HG02571 (cell line): ENCODE measurements at regions not wholly inside any gene's neighbourhood (a gene's known extent, or its start where the extent isn't known, plus 50 kb on each side); places are given as distances from the start of the nearest gene placed in this dataset.

Experiments
- ATAC-seq: cut with Tn5 transposase; IDR thresholded peaks from one replicate; pipeline ENCODE4 v1.9.1; 2021; ENCODE audit warnings: mild to moderate bottlenecking, moderate library complexity; ENCODE audit not compliant: unreplicated experiment

DNA sequence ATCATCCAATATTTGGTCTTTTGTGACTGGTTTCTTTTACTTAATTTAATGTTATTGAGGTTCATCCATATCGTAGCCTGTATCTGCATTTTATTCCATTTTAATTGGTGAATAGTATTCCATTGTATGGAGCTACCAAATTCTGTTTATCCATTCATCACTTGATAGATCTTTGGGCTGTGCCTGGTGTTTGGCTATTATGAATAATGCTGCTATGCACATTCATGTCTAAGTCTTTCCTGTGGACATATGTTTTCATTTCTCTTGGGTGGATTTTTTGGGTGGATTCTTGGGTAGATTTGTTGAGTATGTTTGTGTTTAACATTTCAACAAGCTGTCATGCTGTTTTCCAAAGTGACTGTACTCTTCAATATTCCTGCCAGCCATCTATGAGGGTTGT lies 52.5 kb upstream of the NEDD4L start:
- ATAC-seq: no peak

DNA sequence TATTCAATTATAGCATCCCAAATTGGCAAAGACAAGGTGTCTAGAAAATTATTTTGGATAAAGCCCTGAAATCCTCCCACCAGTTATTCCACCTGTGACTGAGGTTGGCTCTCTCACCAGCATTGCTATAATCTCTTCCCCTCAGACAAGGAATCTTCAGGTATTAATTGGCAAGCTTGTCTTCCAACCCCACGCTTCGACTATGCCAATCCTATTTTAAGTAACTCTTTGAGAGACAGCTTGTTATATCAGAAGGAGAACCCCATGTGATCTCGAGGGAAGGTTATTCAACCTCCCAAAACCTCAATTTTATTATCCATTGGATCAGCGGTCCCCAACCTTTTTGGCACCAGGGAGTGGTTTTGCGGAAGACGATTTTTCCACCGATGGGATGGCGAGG lies 54.5 kb upstream of the NEDD4L start:
- ATAC-seq: no peak

DNA sequence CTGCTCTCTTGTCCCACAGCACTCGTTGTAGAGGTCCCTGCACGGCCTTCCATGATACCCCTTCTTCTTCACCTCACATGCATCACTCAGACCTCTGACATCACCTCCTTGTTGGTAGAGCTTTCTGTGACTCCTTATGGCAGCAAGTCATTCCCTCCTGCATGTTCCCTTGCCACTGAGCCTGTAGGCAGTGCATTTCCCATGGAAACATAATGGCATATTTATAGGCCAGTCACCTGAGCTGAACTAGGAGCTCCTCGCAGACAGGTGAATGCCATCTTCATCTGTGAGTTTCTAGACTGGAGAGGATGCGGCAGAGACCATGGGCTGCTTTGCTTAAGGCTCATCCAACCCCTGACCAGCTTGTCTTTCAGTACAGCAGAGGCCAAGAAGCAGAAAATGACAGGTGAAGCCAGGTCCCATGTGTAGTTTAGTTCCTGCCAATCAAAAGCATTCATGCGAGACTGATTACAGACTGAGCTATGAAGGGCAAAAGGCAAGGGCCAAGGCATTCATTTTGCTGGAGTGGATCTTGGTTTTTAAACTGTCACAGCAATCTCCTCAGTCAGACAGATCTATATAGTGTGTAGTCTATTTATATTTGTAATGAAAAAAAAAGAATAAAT lies 59.4 kb upstream of the NEDD4L start:
- no peak for ATAC-seq

DNA sequence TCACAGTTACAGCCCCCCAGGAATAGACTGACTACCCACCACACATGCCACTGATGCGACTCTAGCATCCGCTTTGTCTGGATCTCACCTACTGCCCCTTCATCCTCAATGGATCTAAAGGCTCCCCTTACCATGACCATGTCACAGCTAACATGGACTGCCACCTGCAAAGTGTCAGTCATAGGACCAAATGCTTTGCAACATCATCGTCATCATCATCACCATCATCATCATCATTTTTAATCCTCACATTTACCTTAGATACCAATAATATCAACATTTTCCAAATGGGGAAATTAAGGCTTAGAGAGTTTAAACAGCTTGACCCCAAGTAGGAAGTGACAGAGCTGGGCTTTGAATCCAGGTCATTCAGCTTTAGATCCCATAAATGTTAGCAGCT lies 60.1 kb upstream of the NEDD4L start:
- no peak for ATAC-seq

DNA sequence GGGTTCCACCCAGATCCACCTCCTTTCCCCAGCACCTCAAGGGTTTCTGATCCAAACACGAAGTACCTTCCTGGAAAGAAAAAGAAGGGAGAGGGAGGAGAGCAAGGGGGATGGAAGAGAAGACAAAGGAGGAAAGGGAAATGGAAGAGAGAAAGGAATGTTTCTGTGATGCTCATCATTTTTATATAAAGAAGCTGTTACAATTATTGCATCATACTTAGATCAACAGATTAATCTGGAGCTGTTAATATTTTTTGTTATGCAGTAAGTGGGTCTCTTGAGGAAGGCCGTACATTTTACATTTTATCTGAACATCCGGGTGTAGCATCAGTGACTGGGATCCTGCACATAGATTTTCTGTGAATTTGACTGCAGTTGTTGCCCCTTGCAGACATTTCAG lies 60.6 kb upstream of the NEDD4L start:
- ATAC-seq: no peak

DNA sequence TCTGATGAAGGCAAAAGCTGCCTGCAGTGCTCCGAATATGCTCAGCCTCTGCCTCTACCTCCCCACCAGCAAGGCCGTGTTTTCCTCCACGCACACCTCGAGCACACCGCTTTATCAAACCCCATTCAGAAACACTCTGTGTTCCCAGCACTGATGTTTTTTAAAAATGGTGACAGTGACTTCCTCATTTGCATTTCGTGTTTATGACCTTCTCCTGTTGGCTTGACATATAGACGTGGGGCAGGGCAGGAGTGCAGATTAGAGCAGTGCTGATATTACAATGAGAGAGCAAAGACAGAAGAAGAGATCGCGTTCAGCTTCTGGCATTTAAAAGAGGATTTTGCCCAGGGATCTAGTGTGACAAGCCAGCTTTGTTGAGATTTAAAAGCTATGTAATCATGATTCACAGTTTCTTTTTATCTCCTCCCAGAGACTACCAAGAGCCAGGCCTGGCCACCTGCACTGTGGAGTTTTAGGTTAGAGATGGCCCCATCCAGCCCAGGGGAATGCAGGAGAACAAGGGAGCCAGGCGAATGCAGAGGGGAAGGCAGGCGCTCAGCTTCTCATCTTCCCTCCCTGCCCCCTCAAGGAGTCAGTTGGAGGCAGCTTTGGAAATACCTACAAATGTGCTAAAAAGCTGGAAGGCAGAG lies 61.5 kb upstream of the NEDD4L start:
- no peak for ATAC-seq

DNA sequence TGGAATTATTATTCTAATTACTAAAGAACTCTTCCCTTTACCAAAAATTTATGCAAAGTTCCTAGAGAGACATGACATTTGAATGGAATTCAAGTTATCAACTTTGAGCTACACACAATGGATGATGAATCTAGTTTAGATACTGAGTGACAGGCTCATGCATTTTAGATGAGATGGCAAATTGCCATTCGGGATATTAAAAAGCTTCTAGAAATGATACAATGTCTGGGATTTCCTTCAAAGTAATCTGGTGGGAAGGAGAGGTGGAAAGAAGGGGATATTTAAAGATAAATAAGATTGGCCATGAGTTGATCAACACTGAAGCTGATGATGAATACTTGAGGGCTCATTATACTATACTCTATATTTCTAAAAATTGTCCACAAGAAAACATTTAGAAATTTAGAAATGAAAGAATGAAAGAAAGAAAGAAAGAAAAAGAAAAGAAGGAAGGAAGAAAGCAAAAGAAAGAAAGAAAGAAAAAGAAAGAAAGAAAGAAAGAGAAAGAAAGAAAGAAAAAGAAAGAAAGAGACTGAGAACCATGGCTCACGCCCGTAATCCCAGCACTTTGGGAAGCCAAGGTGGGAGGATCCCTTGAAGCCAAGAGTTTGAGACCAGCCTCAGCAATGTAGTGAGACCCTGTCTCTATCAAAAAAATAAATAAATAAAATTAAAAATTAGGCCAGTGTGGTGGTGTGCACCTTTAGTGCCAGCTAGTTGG lies 62.6 kb upstream of the NEDD4L start:
- ATAC-seq: no peak

DNA sequence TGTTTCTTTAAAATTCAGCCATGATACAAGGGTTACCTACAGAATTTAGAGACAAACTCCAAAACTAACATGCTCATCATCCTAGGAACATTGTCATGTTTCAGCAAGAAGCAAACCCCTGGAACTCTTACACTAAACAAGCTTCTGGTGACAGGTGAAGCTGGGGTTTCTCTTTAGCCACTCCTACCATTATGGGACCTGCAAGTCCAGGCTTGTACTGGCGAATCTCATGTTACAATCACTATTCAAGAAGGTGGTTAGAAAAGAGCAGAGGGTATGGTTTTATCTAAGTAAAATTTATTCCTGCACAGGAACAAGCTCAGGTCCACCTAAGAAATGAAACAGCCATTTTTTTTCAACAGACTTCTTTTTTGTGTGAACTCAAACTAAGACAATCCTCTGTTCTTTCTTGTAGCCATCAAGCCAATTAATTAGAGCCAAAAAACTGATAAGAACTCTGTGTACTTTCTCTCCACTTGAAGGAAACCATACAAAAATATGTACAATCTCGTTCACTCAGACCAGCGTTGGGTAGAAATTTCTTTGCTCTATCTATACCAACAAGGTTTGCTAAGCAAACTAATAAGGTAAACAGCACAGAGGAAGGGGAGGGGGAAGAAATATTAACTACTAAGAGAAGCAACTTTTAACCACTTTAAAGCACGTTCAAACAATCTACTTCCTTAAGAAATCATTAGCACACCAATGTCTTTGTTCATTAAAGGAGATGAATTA lies 63.3 kb upstream of the NEDD4L start:
- ATAC-seq: no peak

DNA sequence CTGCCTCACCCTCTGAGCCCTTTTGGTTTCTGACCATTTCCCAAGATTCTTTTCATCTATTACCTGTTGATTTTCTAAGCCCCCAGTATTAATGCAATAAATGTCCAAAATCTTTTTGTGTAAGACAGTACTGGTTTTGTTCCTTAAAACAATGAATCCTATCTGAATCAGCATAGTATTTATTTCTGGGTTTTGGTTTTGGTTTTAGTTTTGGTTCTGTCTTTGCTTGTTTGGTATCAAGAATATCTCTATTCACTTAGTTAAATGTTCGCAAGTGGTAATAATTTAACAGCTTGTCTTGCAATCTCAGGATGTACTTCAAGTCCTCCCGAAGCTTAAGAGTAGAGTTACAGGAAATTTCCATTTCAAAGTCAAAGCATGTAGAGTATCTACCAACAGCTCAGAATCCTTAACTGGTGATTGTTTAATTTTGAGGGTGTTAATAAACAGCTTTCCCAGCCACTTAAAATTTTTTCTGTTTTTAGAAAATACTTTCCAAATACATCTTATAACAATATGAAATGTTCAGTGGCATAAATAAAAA lies 67.7 kb upstream of the NEDD4L start:
- no peak for ATAC-seq

DNA sequence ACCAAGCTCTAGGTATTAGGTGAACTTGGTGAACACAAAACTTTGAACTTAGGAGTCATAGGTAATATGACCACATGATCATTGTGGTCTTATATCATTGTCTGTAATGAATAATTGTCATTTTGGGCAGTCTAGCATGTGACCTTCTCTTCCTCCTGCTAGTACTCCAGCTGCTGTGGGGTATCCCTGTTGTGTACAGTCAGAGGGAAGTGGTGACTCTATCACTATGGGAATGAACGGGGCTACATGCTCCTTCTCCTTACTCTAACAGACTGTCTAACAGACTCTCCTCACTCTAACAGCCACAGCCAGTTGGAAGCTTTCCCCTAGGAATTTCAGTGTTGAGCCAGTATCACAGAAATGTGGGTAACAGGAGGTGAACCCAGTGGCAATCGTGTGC lies 68.2 kb upstream of the NEDD4L start:
- ATAC-seq: no peak

DNA sequence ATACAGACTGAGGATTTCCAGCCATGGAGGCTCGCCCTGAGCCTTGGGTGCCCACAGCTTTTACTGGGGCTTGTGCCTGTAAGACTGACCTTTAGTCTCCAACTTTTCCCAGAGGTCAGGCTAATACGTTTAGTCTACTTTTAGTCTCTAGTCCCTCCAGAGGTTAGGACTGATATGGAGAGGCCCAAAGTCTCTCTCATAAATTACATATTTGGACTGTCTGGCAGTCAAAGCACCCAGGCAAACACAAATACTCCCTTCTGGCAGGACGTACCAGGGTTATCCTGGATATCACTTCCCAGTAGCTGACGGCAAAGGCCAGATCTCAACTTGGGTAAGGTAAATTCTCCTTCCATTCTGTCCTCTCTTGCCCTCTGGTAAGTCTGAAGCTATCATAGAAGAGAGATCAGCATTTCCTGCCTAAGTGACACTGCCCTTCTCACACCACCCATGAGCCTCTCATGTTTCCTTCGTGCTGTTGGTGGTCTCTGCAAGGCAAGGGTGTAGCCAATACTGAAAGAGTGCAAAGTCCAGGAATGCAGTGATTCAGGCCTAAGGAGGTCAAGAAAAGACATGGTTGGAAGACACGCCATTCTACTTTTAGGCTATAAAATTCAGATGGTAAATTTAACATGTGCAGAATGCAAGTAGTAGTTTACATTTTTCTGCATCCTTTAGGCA lies 69.3 kb upstream of the NEDD4L start:
- no peak for ATAC-seq

DNA sequence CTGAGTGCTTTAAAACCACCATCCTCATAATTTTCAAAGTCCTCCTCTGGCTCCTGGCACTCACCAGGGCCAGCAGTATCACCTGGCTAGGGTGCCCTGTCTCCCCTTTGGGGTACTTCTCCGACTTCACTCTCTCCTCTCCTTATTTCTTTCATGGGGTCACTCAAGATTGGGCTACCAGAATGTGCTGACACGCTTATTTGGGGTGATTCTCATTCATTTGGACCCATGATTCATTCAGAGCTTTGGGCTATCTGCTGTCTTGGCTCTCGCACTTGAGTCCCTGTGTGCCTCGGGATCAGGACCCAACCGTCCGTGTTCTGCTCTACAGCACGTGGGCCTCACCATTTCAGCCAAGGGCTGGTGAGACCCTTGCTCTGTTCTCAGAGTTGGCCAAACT lies 70.1 kb upstream of the NEDD4L start:
- ATAC-seq: no peak

DNA sequence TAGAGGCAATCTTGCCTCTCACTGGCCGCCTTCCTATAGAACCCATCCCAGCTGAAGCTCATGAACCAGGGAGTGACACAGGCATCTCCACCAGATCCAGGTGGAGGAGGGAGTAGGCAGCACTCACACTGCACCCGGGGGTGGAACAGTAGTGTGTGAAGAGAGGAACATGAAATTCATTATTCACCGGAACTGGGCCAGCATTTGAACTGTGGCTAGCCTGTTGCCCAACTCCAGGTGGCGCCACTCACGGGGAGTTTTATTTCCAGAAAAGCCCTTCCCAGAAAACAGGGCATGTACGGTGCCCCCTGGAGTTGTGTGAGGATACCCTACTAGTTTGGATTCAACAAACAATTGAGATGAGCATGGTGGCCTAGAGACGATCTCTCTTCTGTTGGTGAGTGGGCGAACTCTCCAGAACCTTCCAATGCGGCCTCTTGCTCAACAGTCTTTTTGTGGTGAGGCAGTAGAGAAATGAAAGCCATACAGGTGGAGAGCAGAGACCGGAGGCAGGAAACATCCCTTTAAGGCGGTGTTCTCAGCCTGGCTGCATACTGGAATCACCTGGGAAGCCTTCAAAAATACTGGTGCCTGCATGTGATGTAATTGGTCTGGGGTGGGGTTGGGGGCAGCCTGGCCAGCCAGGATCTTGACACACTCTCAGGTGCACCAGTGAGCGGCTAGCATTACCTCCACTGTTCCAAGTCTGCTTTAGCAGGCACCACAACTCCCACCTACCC lies 73.5 kb upstream of the NEDD4L start:
- no peak for ATAC-seq

DNA sequence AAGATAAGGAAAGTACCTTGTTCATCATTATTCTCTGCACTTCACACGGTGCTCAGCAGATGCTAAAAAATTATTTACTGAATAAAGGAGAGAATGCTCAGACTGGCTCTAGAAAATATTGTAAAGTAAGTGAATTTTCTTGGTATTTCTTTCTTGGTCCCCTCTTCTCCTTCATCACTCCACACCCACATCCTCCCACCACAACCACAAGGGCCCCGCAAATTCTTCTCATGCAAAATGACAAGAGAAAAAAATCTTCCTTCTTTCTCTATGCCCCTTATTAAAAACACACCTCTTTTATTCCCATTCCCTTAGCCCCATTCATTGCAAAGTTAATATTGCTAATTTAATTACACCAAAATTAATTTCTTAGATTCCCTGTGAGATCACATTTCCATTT lies 74.2 kb upstream of the NEDD4L start:
- no peak for ATAC-seq

DNA sequence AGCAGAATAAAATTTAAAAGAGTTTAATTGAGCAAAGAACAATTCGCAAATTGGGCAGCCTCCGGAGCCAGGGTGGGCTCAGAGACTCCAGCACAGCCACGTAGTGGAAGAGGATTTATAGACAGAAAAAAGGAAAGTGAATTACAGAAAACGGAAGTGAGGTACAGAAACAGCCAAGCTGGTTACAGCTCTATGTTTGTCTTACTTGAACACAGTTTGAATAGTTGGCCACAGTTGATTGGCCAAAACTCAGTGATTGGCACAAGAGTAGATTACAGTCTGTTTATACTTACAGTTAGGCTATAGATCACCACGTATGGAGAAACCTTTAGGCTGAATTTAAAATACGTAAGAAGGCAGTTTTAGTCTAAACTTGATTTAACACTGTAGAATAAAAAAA lies 78.8 kb upstream of the NEDD4L start:
- peak; percentile 47 for ATAC-seq

DNA sequence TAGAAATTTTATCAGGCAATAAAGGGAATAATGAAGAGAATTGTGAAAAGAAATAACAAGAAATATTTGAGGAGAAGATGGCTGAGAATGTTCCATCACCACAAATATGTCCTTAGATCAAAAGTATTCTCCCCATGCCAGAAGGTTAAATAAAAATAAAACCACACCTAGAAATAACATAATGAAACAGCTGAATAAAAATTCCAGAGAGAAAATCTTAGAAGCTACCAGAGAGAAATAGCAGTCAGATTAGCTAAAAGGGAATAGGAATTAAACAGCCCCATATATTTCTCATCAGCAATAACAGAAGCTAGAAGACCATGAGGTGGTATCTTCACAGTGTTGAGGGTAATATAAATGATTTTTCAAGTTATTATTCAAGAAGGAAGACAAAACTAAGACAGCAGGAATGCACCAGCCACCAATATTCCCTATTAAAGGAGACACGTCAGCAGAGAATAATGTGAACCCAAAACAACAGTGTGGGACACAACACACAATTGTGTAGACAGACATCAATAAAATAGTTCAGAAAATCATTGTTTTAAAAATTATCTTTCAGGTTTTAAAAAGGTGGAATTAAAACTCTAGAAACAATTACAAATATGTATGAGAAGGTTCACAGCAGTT lies 82.0 kb upstream of the NEDD4L start:
- no peak for ATAC-seq

DNA sequence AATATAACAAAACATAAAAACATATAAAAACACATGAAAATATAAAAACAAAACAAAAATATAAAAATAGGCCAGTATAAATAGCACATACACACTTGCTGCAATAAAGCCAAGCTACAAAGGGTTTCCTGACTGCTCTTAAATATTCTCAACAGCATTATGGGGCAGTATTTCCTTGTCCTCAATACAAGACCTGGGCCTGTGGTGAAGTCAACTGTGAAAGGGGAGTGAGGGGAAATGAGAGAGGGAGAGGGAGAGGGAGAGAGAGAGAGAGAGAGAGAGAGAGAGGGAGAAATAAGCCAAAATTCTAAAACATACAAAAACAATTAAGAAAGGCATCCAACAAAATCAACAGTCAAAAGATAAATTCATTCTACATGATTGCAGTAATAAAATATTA lies 82.6 kb upstream of the NEDD4L start:
- ATAC-seq: no peak

DNA sequence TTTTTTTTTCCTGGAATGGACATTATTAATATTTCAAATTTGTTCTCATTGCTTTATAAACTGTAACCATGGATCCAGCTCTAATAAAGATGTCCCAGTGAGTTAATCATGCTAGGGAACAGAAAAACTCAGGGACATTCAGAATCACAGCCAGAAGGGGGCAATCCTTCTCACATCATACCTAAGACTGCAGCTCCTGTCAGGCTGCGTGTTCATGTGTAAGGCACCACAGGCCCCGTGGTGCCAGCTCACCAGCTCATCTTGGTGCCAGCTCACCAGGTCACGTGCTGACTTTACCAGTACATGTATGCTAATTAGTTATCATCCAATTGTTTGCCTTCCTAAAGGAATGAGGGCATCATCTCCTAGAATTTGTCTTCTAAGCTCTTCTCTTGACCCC lies 84.7 kb upstream of the NEDD4L start:
- no peak for ATAC-seq

DNA sequence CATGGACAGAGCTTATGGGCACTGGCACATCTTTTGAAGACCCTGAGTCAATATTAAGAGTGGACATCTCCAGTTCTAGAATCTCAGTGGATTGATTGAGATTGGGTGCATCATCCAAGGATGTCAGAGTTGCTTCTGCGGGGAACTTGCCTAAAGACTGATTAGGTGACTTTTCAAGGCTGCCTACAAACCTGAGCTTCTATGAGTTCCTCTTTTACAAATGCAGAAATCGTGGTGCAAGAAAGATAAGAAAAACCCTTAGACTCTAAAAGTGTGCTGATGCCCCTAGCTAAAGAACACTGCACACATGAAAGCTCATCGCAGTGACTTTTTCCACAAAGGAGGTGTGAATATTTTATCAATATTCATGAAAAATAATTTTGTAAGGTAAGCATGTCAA lies 86.8 kb upstream of the NEDD4L start:
- ATAC-seq: no peak

DNA sequence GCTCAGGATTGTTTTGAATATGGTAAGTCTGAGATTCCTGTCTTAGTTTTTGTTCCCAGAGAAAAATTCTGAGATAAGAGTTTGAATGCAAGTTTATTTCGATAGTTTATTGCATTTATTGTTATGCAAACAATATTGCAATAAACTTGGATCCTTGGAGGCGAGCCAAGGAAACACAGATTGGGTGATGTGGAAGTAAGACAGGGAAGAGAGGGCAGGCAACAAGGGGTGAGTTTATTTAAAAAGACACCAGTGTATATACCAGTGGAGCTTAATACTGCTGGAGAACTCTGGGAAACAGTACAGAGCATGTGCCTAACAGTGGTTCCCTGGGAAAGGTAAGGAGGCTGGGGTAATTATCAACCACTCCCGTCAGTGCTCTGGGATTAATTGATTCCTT lies 87.5 kb upstream of the NEDD4L start:
- no peak for ATAC-seq
